ENCODE measurements at regions not wholly inside any gene's neighbourhood (a gene's known extent, or its start where the extent isn't known, plus 50 kb on each side); places are given as distances from the start of the nearest gene placed in this dataset.

GRCh38 chr9:120326049-120326693, 253.8 kb downstream of the CDK5RAP2 start:
- DNase-seq (ENCODE audit: low read depth), result peak; percentile 8

DNA sequence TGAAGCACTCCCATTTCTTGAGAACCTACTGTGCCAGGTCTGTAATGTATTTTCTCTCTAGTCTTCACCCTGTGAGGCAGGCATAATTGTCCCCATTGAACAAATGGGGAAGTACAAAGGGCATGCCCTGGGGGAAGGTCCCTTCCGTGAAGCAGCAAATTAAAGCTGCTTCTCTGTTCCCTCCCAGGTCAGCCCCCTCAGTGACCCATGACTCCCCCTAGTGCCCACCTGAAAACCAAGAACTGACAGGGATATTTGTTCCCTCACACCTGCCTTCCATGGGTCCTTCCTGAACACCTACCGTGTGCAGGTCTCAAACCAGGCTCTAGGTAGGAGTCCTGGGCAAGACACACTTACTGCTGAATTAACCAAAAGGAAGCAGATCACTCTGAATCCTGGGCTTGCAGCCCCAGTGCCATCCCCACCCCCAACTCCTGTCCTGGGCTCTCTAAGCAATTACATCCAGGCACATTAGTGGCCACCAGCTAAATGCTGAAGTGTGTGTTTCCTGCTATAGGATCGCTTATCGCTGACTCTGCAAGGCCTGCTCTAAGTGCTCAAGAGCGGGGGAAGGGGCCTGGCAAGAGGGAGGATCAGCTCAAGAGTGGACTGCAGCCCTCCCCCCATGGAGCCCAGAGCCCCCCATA, 254.8 kb downstream of the CDK5RAP2 start:
- TF ChIP-seq CTCF (conservative IDR thresholded peaks at IDR 0.05; ENCODE audit: control insufficient read depth, insufficient read depth, low read depth, low read length), result no peak
- no peak overlapping the region for H3K4me3 ChIP-seq (ENCODE audit: control insufficient read depth, low read depth, low read length)
- DNase-seq (ENCODE audit: low read depth), result no peak

More at GRCh38 chr9:120326049-120326693, 253.8 kb downstream of the CDK5RAP2 start:
- TF ChIP-seq CTCF (conservative IDR thresholded peaks at IDR 0.05; ENCODE audit: control insufficient read depth, insufficient read depth, low read depth, low read length), result no peak
- no peak overlapping the region for H3K4me3 ChIP-seq (ENCODE audit: control insufficient read depth, low read depth, low read length)

GRCh38 chr9:120324461-120324860, 255.5 kb downstream of the CDK5RAP2 start:
- no peak overlapping the region for H3K4me3 ChIP-seq (ENCODE audit: control insufficient read depth, low read depth, low read length)
- DNase-seq (ENCODE audit: low read depth), result no peak
- no peak for TF ChIP-seq CTCF (conservative IDR thresholded peaks at IDR 0.05; ENCODE audit: control insufficient read depth, insufficient read depth, low read depth, low read length)

DNA sequence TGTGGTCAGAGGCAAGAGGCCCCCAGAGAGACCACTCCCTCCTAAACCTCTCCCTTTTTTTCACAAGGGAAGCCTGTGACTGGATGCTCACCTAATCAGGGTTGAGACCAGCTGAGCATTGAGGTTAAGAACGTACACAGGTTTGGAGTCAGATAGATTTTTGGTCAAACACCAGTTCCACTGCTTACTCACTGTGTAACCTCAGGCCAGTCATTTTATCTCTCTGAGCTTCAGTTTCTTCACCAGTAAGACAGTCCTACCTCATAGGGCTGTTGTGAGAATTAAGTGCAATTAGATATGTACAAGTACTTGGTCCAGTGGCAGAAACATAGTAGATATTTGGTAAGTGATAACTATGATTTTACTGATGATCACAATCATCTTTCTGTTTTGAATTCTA, 256.8 kb downstream of the CDK5RAP2 start:
- H3K4me3 ChIP-seq (ENCODE audit: control insufficient read depth, low read depth, low read length), result no peak overlapping the region
- no peak for DNase-seq (ENCODE audit: low read depth)
- no peak for TF ChIP-seq CTCF (conservative IDR thresholded peaks at IDR 0.05; ENCODE audit: control insufficient read depth, insufficient read depth, low read depth, low read length)

DNA sequence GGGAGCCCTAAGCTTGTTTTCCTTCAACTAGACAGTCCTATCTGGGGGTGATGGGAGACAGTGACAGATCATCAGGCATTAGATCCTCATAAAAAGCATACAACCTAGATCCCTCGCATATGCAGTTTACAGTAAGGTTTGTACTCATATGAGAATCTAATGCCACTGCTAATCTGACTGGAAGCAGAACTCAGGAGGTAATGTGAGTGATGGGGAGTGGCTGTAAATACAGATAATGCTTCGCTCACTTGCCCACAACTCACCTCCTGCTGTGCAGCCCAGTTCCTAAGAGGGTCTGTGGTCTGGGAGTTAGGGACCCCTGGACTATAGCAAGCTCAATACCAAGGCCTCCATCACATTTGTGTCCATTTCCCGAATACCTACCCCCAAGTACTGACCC, 260.5 kb downstream of the CDK5RAP2 start:
- H3K4me3 ChIP-seq (ENCODE audit: control insufficient read depth, low read depth, low read length), result no peak overlapping the region
- TF ChIP-seq CTCF (conservative IDR thresholded peaks at IDR 0.05; ENCODE audit: control insufficient read depth, insufficient read depth, low read depth, low read length), result no peak
- no peak for DNase-seq (ENCODE audit: low read depth)

- DNase-seq (ENCODE audit: low read depth), result no peak
- no peak overlapping the region for H3K4me3 ChIP-seq (ENCODE audit: control insufficient read depth, low read depth, low read length)
- no peak for TF ChIP-seq CTCF (conservative IDR thresholded peaks at IDR 0.05; ENCODE audit: control insufficient read depth, insufficient read depth, low read depth, low read length)
These were observed 264.8 kb downstream of the CDK5RAP2 start for GRCh38 chr9:120315154-120315553.

All from fibroblast of mammary gland (primary cell).